Kidney (tissue), 13 donors: ENCODE measurements at regions not wholly inside any gene's neighbourhood (a gene's known extent, or its start where the extent isn't known, plus 50 kb on each side); places are given as distances from the start of the nearest gene placed in this dataset.

ENCODE experiments used
- DNase-seq, 5 donors: peaks; one replicate each; pipeline ENCODE4 v3.0.0-alpha.2; 2013 to 2020
- FAIRE-seq: peaks from 2 replicates; lab custom pipeline; 2012; peaks lifted over from hg19 to GRCh38; lab: Jason Lieb, UNC
- H3K27ac ChIP-seq, 2 donors: one replicate each; pipeline ENCODE4 v1.7.0; 2013; ENCODE audit warnings: low read depth in 2 of 2, low read length in 2 of 2, inconsistent platforms in 1 of 2
- H3K27me3 ChIP-seq: one replicate; pipeline ENCODE4 v1.7.1; 2013; ENCODE audit warnings: low read length, inconsistent platforms; ENCODE audit not compliant: control insufficient read depth, insufficient read depth
- H3K36me3 ChIP-seq, 3 donors: one replicate each; pipeline versions ENCODE4 v1.7.0 to v1.7.1; 2013; ENCODE audit warnings: low read length in 3 of 3, control low read depth in 1 of 3, inconsistent platforms in 1 of 3; ENCODE audit not compliant: insufficient read depth in 3 of 3, control insufficient read depth in 2 of 3
- H3K4me1 ChIP-seq, 3 donors: one replicate each; pipeline versions ENCODE4 v1.7.0 to v1.7.1; 2013; ENCODE audit warnings: low read length in 3 of 3, inconsistent platforms in 1 of 3, low read depth in 1 of 3; ENCODE audit not compliant: control insufficient read depth in 2 of 3, insufficient read depth in 2 of 3
- H3K4me3 ChIP-seq, 3 donors: one replicate each; pipeline versions ENCODE4 v1.7.0 to v1.8.1; 2013; ENCODE audit warnings: low read length in 3 of 3, control low read depth in 1 of 3, inconsistent platforms in 1 of 3
- H3K9ac ChIP-seq, 3 donors: one replicate each; pipeline versions ENCODE4 v1.7.0 to v1.7.1; 2013; ENCODE audit warnings: low read length in 3 of 3, control low read depth in 1 of 3, inconsistent platforms in 1 of 3
- H3K9me3 ChIP-seq, 3 donors: one replicate each; pipeline versions ENCODE4 v1.7.0 to v1.7.1; 2013; ENCODE audit warnings: low read length in 3 of 3, control low read depth in 1 of 3, inconsistent platforms in 1 of 3; ENCODE audit not compliant: control insufficient read depth in 2 of 3, insufficient read depth in 1 of 3
- intact Hi-C: fragments of 100-400 bp; cut with DNase I; formaldehyde crosslinking; loops from one replicate; pipeline ENCODE4 v1.11.1; 2022
- TF ChIP-seq, protein P1 (sequence below): IDR thresholded peaks from 3 replicates; pipeline ENCODE4 v1.5.1; 2012; ENCODE audit warnings: mild to moderate bottlenecking, moderate library complexity, borderline replicate concordance; ENCODE audit not compliant: insufficient read depth; ENCODE audit errors: extremely low read depth
- donor health status: control.
- donor health status: control.
- donor health status: control.
- donor health status: control.
- donor health status: control.
- donor health status: DM: yes; HTN: yes; CAD: no.
- donor health status: Normal renal cell carcinoma (clear cell type).

DNA sequence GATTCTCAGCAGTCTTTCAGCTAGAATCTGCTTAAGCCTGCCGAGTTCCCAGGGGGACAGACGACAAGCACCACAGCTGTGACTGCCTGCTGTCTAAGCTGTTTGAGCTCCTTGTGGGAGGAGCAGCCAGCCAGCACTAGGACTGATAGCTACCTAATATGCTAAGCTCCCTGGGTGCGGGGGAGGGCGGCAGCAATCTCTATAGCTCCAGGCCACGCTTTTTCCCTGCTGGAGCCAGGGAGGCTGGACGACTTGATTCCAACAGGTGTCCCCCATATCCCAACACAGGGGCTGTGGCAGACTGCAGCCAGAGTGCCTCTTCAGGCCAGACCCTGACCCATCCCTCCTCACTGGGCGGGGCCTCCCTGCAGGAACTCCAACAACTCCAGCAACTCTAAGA is 134.1 kb upstream of the ARPP21 start:
- DNase-seq (peak; percentile 63 to 92 (median 89)), FAIRE-seq (no peak)
- TF ChIP-seq, protein P1, sequence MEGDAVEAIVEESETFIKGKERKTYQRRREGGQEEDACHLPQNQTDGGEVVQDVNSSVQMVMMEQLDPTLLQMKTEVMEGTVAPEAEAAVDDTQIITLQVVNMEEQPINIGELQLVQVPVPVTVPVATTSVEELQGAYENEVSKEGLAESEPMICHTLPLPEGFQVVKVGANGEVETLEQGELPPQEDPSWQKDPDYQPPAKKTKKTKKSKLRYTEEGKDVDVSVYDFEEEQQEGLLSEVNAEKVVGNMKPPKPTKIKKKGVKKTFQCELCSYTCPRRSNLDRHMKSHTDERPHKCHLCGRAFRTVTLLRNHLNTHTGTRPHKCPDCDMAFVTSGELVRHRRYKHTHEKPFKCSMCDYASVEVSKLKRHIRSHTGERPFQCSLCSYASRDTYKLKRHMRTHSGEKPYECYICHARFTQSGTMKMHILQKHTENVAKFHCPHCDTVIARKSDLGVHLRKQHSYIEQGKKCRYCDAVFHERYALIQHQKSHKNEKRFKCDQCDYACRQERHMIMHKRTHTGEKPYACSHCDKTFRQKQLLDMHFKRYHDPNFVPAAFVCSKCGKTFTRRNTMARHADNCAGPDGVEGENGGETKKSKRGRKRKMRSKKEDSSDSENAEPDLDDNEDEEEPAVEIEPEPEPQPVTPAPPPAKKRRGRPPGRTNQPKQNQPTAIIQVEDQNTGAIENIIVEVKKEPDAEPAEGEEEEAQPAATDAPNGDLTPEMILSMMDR: no peak
- Histone ChIP-seq H3K4me3 (no peak overlapping the region), H3K9me3 (no peaks in the 10 kb centered on the region), H3K9ac (no peak overlapping the region), H3K27me3 (no peaks in the 10 kb centered on the region), H3K4me1 (peaks cover 3 to 12% (median 3%) of the 10 kb centered on the region in 3 donors), H3K36me3 (no peaks in the 10 kb centered on the region), H3K27ac (no peak overlapping the region)
- intact Hi-C loops: no loop called here

DNA sequence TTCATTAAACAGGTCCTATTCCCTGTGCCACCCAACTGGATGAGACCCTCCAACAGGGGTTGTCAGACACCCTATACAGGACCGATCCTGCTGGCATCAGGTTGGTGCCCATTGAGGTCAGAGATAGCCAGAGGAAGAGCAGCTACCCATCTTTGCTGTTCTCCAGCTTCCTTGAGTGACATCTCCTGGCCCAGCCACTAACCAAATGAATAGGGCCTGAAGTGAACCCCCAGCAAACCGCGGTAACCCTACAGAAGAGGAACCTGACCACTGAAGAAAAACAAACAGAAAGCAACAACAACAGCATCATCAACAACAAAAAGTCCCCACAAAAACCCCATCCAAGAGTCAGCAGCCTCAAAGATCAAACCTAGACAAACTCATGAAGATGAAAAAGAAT is 133.6 kb upstream of the ARPP21 start:
- Histone ChIP-seq H3K36me3 (no peaks in the 10 kb centered on the region), H3K27me3 (no peaks in the 10 kb centered on the region), H3K27ac (no peak overlapping the region), H3K9me3 (no peaks in the 10 kb centered on the region), H3K9ac (no peak overlapping the region), H3K4me1 (peaks cover 3 to 12% (median 3%) of the 10 kb centered on the region in 3 donors), H3K4me3 (no peak overlapping the region)
- TF ChIP-seq, protein P1: no peak
- intact Hi-C loops: no loop called here
- no peak for DNase-seq
- FAIRE-seq: no peak

- no peaks in the 10 kb centered on the region for H3K4me1 ChIP-seq
- no peaks in the 10 kb centered on the region for H3K27me3 ChIP-seq
- no peak for FAIRE-seq
- DNase-seq: peak in 3 of 5 donors; percentile 31 to 80 (median 67)
- TF ChIP-seq, protein P1: no peak
- no peak overlapping the region for H3K4me3 ChIP-seq
- no peaks in the 10 kb centered on the region for H3K9me3 ChIP-seq
- H3K36me3 ChIP-seq: no peaks in the 10 kb centered on the region
- H3K27ac ChIP-seq: no peak overlapping the region
- H3K9ac ChIP-seq: no peak overlapping the region
- intact Hi-C loops: no loop called here
Measured at GRCh38 chr3:35519936-35520335, 119.4 kb upstream of the ARPP21 start.

DNA sequence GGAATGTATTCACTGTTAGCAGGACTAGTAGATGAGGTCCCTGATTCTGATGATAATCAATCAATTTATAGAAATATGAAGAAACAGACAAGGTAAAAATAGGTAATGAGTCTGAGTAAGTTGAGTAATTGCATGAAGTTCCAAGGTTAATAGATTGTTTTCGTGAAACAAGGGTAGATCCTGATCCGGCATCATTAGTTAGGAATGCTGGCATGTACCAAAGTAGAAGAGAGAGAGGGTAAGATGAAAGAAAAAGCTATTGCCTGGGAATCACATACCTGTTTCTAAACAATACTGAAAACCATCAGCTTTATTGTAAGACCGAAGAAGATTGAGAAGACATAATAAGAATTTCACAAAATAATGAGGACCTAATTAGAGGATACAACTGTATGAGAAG is 118.1 kb upstream of the ARPP21 start:
- intact Hi-C loops: no loop called here
- FAIRE-seq (no peak), DNase-seq (no peak)
- Histone ChIP-seq H3K4me3 (no peak overlapping the region), H3K27me3 (no peaks in the 10 kb centered on the region), H3K4me1 (no peaks in the 10 kb centered on the region), H3K9ac (no peak overlapping the region), H3K27ac (no peak overlapping the region), H3K9me3 (no peaks in the 10 kb centered on the region), H3K36me3 (no peaks in the 10 kb centered on the region)
- TF ChIP-seq, protein P1: no peak
